OCI-LY1 (cell line): ENCODE measurements at regions not wholly inside any gene's neighbourhood (a gene's known extent, or its start where the extent isn't known, plus 50 kb on each side); places are given as distances from the start of the nearest gene placed in this dataset.

Experiments used
- EZH2 ChIP-seq: fragments of 200-600 bp; sonication (generic), shearing (Covaris generic); IDR thresholded peaks from 2 replicates; pipeline ENCODE4 v1.8.0; 2017; ENCODE audit warnings: borderline replicate concordance, mixed run types, mild to moderate bottlenecking, antibody characterized with exemption, low read length, moderate library complexity, mixed read lengths
- TF ChIP-seq, protein P1 (sequence below): fragments of 200-600 bp; sonication (generic), shearing (Covaris generic); IDR thresholded peaks from 2 replicates; pipeline ENCODE4 v1.5.1; 2017; ENCODE audit warnings: mild to moderate bottlenecking, antibody characterized with exemption, low read length, moderate library complexity, mixed read lengths

DNA sequence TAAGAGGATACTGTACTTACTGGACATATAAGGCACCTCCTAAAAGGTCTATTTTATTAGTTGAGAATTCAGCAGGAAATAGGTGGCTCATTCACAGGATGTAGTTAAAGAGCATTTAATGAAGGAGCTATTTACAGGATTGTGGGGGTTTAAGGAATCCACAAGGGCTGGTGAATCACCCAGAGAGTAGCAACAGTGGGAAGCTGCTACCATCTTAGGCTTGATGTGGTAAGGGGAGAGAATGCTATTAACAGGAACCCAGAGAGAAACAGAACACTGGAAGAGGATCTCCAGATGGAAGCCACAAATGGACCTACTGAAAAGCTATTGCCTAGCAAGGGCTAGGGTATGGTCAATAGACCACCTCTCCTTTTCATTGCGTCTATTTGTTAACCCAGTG lies 52.0 kb upstream of the COL11A1 start:
- TF ChIP-seq EZH2: no peak
- TF ChIP-seq, protein P1, sequence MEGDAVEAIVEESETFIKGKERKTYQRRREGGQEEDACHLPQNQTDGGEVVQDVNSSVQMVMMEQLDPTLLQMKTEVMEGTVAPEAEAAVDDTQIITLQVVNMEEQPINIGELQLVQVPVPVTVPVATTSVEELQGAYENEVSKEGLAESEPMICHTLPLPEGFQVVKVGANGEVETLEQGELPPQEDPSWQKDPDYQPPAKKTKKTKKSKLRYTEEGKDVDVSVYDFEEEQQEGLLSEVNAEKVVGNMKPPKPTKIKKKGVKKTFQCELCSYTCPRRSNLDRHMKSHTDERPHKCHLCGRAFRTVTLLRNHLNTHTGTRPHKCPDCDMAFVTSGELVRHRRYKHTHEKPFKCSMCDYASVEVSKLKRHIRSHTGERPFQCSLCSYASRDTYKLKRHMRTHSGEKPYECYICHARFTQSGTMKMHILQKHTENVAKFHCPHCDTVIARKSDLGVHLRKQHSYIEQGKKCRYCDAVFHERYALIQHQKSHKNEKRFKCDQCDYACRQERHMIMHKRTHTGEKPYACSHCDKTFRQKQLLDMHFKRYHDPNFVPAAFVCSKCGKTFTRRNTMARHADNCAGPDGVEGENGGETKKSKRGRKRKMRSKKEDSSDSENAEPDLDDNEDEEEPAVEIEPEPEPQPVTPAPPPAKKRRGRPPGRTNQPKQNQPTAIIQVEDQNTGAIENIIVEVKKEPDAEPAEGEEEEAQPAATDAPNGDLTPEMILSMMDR: no peak
